DND-41 (cell line): ENCODE measurements at regions not wholly inside any gene's neighbourhood (a gene's known extent, or its start where the extent isn't known, plus 50 kb on each side); places are given as distances from the start of the nearest gene placed in this dataset.

Experiments used
- CTCF ChIP-seq: IDR thresholded peaks from 2 replicates; pipeline ENCODE4 v1.5.1; 2012; ENCODE audit warnings: borderline replicate concordance, low read length, moderate library complexity, mild to moderate bottlenecking; ENCODE audit not compliant: poor library complexity, severe bottlenecking; ENCODE audit errors: extremely low read depth
- EZH2 ChIP-seq: IDR thresholded peaks from 3 replicates; pipeline ENCODE4 v1.6.1; 2012; ENCODE audit warnings: borderline replicate concordance, low read depth, mild to moderate bottlenecking, moderate library complexity, low read length, inconsistent platforms; ENCODE audit not compliant: severe bottlenecking

- TF ChIP-seq CTCF (no peak), EZH2 (no peak)
These were observed 321.5 kb downstream of the NFIB start for GRCh38 chr9:13992138-13993088.
